GM12865 (cell line): ENCODE measurements at regions not wholly inside any gene's neighbourhood (a gene's known extent, or its start where the extent isn't known, plus 50 kb on each side); places are given as distances from the start of the nearest gene placed in this dataset.

Source experiments
- DNase-seq: peaks from one replicate; pipeline ENCODE4 v3.0.0; 2010; ENCODE audit warnings: low read depth
- H3K4me3 ChIP-seq: 2 replicates; pipeline ENCODE4 v1.5.1; 2011; ENCODE audit warnings: mild to moderate bottlenecking, low read depth, low read length, control low read depth
- CTCF ChIP-seq: IDR thresholded peaks from 2 replicates; pipeline ENCODE4 v1.5.1; 2011; ENCODE audit warnings: low read length, control low read depth, low read depth, inconsistent platforms; ENCODE audit not compliant: insufficient read depth; ENCODE audit errors: missing control alignments

GRCh38 chr11:88017666-88018065 is 157.6 kb downstream of the RAB38 start:
- no peak for DNase-seq
- no peak for TF ChIP-seq CTCF
- H3K4me3 ChIP-seq = no peak overlapping the region

GRCh38 chr11:88016392-88017170 is 158.7 kb downstream of the RAB38 start:
- peak; percentile 84 for DNase-seq
- TF ChIP-seq CTCF = peak; percentile 75
- no peak overlapping the region for H3K4me3 ChIP-seq

GRCh38 chr11:88015170-88015569 is 160.1 kb downstream of the RAB38 start:
- H3K4me3 ChIP-seq = no peak overlapping the region
- no peak for TF ChIP-seq CTCF
- no peak for DNase-seq

GRCh38 chr11:88013508-88014065 is 161.7 kb downstream of the RAB38 start:
- DNase-seq = no peak
- TF ChIP-seq CTCF = no peak
- H3K4me3 ChIP-seq = no peak overlapping the region

- no peak overlapping the region for H3K4me3 ChIP-seq
- no peak for DNase-seq
- TF ChIP-seq CTCF = no peak
These were observed 162.8 kb downstream of the RAB38 start for GRCh38 chr11:88012456-88012855.

GRCh38 chr11:87976009-87976408 is 199.2 kb downstream of the RAB38 start:
- no peak for TF ChIP-seq CTCF
- H3K4me3 ChIP-seq = no peak overlapping the region
- no peak for DNase-seq

GRCh38 chr11:87974797-87975196 is 200.4 kb downstream of the RAB38 start:
- no peak for TF ChIP-seq CTCF
- no peak overlapping the region for H3K4me3 ChIP-seq
- DNase-seq = no peak
